SJSA1 (cell line): ENCODE measurements at regions not wholly inside any gene's neighbourhood (a gene's known extent, or its start where the extent isn't known, plus 50 kb on each side); places are given as distances from the start of the nearest gene placed in this dataset.

ENCODE experiments used
- DNase-seq, 2 experiments: peaks; one replicate each; pipeline ENCODE4 v3.0.0-alpha.2; 2015 to 2020; ENCODE audit warnings: low spot score in 2 of 2, low read depth in 1 of 2
- H3K27ac ChIP-seq: fragments of 250-450 bp; sonication (Bioruptor Pico); 2 replicates; pipeline ENCODE4 v1.5.1; 2020; ENCODE audit warnings: mild to moderate bottlenecking, moderate library complexity
- H3K27me3 ChIP-seq: fragments of 250-450 bp; sonication (Bioruptor Pico); replicated peaks from 2 replicates; pipeline ENCODE4 v1.5.1; 2020; ENCODE audit warnings: mild to moderate bottlenecking, moderate library complexity
- H3K36me3 ChIP-seq: fragments of 250-450 bp; sonication (Bioruptor Pico); 2 replicates; pipeline ENCODE4 v1.5.1; 2020; ENCODE audit warnings: mild to moderate bottlenecking
- H3K4me1 ChIP-seq: fragments of 250-450 bp; sonication (Bioruptor Pico); replicated peaks from 2 replicates; pipeline ENCODE4 v1.6.1; 2021; ENCODE audit warnings: mild to moderate bottlenecking
- H3K4me3 ChIP-seq: fragments of 250-450 bp; sonication (Bioruptor Pico); 2 replicates; pipeline ENCODE4 v1.5.1; 2020; ENCODE audit warnings: mild to moderate bottlenecking
- H3K9me3 ChIP-seq: fragments of 250-450 bp; sonication (Bioruptor Pico); replicated peaks from 2 replicates; pipeline ENCODE4 v1.5.1; 2020; ENCODE audit warnings: mild to moderate bottlenecking

- Histone ChIP-seq H3K36me3 (no peaks in the 10 kb centered on the region), H3K9me3 (no peaks in the 10 kb centered on the region), H3K4me3 (no peak overlapping the region), H3K27ac (no peak overlapping the region), H3K4me1 (peaks cover 4% of the 10 kb centered on the region), H3K27me3 (no peaks in the 10 kb centered on the region)
- no peak for DNase-seq
Observed at GRCh38 chr3:64422932-64423331, 197.7 kb upstream of the PRICKLE2 start.

GRCh38 chr3:64422192-64422591 lies 196.9 kb upstream of the PRICKLE2 start:
- no peaks in the 10 kb centered on the region for H3K9me3 ChIP-seq
- H3K4me1 ChIP-seq, result peaks cover 9% of the 10 kb centered on the region
- H3K36me3 ChIP-seq, result no peaks in the 10 kb centered on the region
- no peak for DNase-seq
- no peak overlapping the region for H3K4me3 ChIP-seq
- H3K27me3 ChIP-seq, result no peaks in the 10 kb centered on the region
- no peak overlapping the region for H3K27ac ChIP-seq

- H3K4me3 ChIP-seq, result no peak overlapping the region
- no peaks in the 10 kb centered on the region for H3K27me3 ChIP-seq
- peak overlapping the region; percentile 17 for H3K27ac ChIP-seq
- peaks cover 12% of the 10 kb centered on the region for H3K4me1 ChIP-seq
- peak in 1 of 2 experiments; percentile 35 for DNase-seq
- no peaks in the 10 kb centered on the region for H3K9me3 ChIP-seq
- no peaks in the 10 kb centered on the region for H3K36me3 ChIP-seq
Observed at GRCh38 chr3:64417816-64418215, 192.6 kb upstream of the PRICKLE2 start.

GRCh38 chr3:64414043-64414442 lies 188.8 kb upstream of the PRICKLE2 start:
- Histone ChIP-seq H3K27ac (no peak overlapping the region), H3K9me3 (no peaks in the 10 kb centered on the region), H3K4me3 (no peak overlapping the region), H3K36me3 (no peaks in the 10 kb centered on the region), H3K4me1 (peaks cover 12% of the 10 kb centered on the region), H3K27me3 (no peaks in the 10 kb centered on the region)
- DNase-seq, result no peak

GRCh38 chr3:64411101-64411500 lies 185.8 kb upstream of the PRICKLE2 start:
- Histone ChIP-seq H3K36me3 (no peaks in the 10 kb centered on the region), H3K9me3 (no peaks in the 10 kb centered on the region), H3K4me1 (peaks cover 4% of the 10 kb centered on the region; the same call in 1 of the 2 replicates), H3K27me3 (no peaks in the 10 kb centered on the region), H3K27ac (no peak overlapping the region), H3K4me3 (no peak overlapping the region)
- DNase-seq, result no peak

- H3K4me3 ChIP-seq, result no peak overlapping the region
- H3K4me1 ChIP-seq, result peaks cover 4% of the 10 kb centered on the region; the same call in 1 of the 2 replicates
Observed at GRCh38 chr3:64410226-64410625, 185.0 kb upstream of the PRICKLE2 start.

GRCh38 chr3:64408770-64409169 lies 183.5 kb upstream of the PRICKLE2 start:
- H3K4me1 ChIP-seq, result no peaks in the 10 kb centered on the region; the same call in 1 of the 2 replicates
- H3K27me3 ChIP-seq, result no peaks in the 10 kb centered on the region
- no peaks in the 10 kb centered on the region for H3K36me3 ChIP-seq
- H3K4me3 ChIP-seq, result no peak overlapping the region
- DNase-seq, result no peak
- no peaks in the 10 kb centered on the region for H3K9me3 ChIP-seq
- H3K27ac ChIP-seq, result no peak overlapping the region

More at GRCh38 chr3:64410226-64410625, 185.0 kb upstream of the PRICKLE2 start:
- H3K36me3 ChIP-seq, result no peaks in the 10 kb centered on the region
- no peaks in the 10 kb centered on the region for H3K9me3 ChIP-seq
- no peak for DNase-seq
- H3K27ac ChIP-seq, result no peak overlapping the region
- H3K27me3 ChIP-seq, result no peaks in the 10 kb centered on the region

- Histone ChIP-seq H3K4me3 (no peak overlapping the region), H3K9me3 (no peaks in the 10 kb centered on the region), H3K27me3 (no peaks in the 10 kb centered on the region), H3K27ac (no peak overlapping the region), H3K36me3 (no peaks in the 10 kb centered on the region), H3K4me1 (no peaks in the 10 kb centered on the region)
- DNase-seq, result no peak
Observed at GRCh38 chr3:64406271-64406670, 181.0 kb upstream of the PRICKLE2 start.

- Histone ChIP-seq H3K27ac (no peak overlapping the region), H3K27me3 (no peaks in the 10 kb centered on the region), H3K4me1 (no peaks in the 10 kb centered on the region; the same call in 1 of the 2 replicates), H3K36me3 (no peaks in the 10 kb centered on the region), H3K9me3 (no peaks in the 10 kb centered on the region), H3K4me3 (no peak overlapping the region)
- DNase-seq, result no peak
Observed at GRCh38 chr3:64405211-64405835, 180.1 kb upstream of the PRICKLE2 start.

GRCh38 chr3:64400706-64401105 lies 175.4 kb upstream of the PRICKLE2 start:
- no peaks in the 10 kb centered on the region for H3K27me3 ChIP-seq
- H3K4me3 ChIP-seq, result no peak overlapping the region
- H3K4me1 ChIP-seq, result peaks cover 26% of the 10 kb centered on the region
- no peak overlapping the region for H3K27ac ChIP-seq
- no peak for DNase-seq
- H3K9me3 ChIP-seq, result no peaks in the 10 kb centered on the region
- no peaks in the 10 kb centered on the region for H3K36me3 ChIP-seq

- Histone ChIP-seq H3K4me3 (no peak overlapping the region), H3K27ac (no peak overlapping the region)
Observed at GRCh38 chr3:64399205-64399800, 174.0 kb upstream of the PRICKLE2 start.

GRCh38 chr3:64398476-64398875 lies 173.2 kb upstream of the PRICKLE2 start:
- H3K27me3 ChIP-seq, result no peaks in the 10 kb centered on the region
- DNase-seq, result no peak
- no peak overlapping the region for H3K4me3 ChIP-seq
- H3K27ac ChIP-seq, result no peak overlapping the region
- no peaks in the 10 kb centered on the region for H3K36me3 ChIP-seq
- peaks cover 26% of the 10 kb centered on the region for H3K4me1 ChIP-seq
- H3K9me3 ChIP-seq, result no peaks in the 10 kb centered on the region

More at GRCh38 chr3:64399205-64399800, 174.0 kb upstream of the PRICKLE2 start:
- Histone ChIP-seq H3K36me3 (no peaks in the 10 kb centered on the region), H3K27me3 (no peaks in the 10 kb centered on the region), H3K4me1 (peaks cover 26% of the 10 kb centered on the region), H3K9me3 (no peaks in the 10 kb centered on the region)
- peak; percentile 48 to 72 for DNase-seq

- Histone ChIP-seq H3K27ac (no peak overlapping the region), H3K4me3 (no peak overlapping the region)
Observed at GRCh38 chr3:64398006-64398405, 172.7 kb upstream of the PRICKLE2 start.

GRCh38 chr3:64397573-64397972 lies 172.3 kb upstream of the PRICKLE2 start:
- Histone ChIP-seq H3K27ac (no peak overlapping the region), H3K4me1 (peaks cover 26% of the 10 kb centered on the region), H3K9me3 (no peaks in the 10 kb centered on the region), H3K4me3 (no peak overlapping the region), H3K27me3 (no peaks in the 10 kb centered on the region), H3K36me3 (no peaks in the 10 kb centered on the region)
- DNase-seq, result no peak

More at GRCh38 chr3:64398006-64398405, 172.7 kb upstream of the PRICKLE2 start:
- H3K27me3 ChIP-seq, result no peaks in the 10 kb centered on the region
- no peaks in the 10 kb centered on the region for H3K9me3 ChIP-seq
- peaks cover 26% of the 10 kb centered on the region for H3K4me1 ChIP-seq
- DNase-seq, result no peak
- no peaks in the 10 kb centered on the region for H3K36me3 ChIP-seq
